AG09319 (cell line): ENCODE measurements at regions not wholly inside any gene's neighbourhood (a gene's known extent, or its start where the extent isn't known, plus 50 kb on each side); places are given as distances from the start of the nearest gene placed in this dataset.

Experiments
- DNase-seq: peaks from one replicate; pipeline ENCODE4 v3.0.0-alpha.2; 2010; ENCODE audit warnings: low read depth; ENCODE audit errors: extremely low read depth
- CTCF ChIP-seq: IDR thresholded peaks from 2 replicates; pipeline ENCODE4 v1.5.1; 2011; ENCODE audit warnings: low read depth, mild to moderate bottlenecking, inconsistent platforms, low read length, moderate library complexity

GRCh38 chrX:42546800-42547199 lies 231.2 kb downstream of the PPP1R2C start:
- no peak for TF ChIP-seq CTCF
- no peak for DNase-seq

DNA sequence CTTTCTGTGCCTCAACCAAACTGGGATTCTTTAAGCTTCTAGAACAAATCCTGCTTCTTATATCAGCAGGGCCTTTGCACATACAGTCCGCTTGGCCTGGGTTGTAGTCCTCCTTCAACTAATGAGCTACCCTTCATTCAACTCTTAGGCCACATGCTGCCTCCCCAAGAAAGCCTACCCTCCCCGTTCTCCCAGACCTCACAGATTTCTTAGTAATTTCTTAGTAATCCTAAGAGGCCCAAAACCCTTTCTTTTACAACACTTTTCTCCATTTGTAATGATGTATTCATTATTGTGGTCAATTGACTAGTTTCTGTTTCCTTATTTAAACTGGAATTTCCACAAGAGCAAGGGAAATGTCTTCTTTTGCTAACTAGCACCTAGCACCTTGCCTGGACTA lies 233.1 kb downstream of the PPP1R2C start:
- no peak for TF ChIP-seq CTCF
- DNase-seq: no peak

- DNase-seq: no peak
- TF ChIP-seq CTCF: no peak
Observed at GRCh38 chrX:42541554-42541953, 236.4 kb downstream of the PPP1R2C start.

DNA sequence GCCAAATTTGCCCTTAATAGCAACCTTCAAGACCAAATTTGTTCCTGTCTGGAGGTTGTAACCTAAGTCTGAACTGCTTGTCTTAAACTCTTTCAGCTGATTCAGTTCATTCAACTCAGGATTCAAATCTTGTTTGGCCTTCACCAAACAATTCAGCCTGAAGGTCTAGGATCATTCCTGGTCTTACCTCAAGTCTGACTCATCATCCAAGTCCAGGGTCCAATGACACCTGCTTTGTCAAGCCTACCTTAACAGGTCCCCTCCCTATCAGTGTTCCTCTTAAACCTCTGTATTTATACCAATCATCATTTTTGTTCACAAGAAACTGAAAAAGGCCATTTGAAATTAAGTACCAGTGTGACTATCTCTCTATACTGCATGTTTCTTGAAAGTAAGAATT lies 237.8 kb downstream of the PPP1R2C start:
- no peak for DNase-seq
- no peak for TF ChIP-seq CTCF

DNA sequence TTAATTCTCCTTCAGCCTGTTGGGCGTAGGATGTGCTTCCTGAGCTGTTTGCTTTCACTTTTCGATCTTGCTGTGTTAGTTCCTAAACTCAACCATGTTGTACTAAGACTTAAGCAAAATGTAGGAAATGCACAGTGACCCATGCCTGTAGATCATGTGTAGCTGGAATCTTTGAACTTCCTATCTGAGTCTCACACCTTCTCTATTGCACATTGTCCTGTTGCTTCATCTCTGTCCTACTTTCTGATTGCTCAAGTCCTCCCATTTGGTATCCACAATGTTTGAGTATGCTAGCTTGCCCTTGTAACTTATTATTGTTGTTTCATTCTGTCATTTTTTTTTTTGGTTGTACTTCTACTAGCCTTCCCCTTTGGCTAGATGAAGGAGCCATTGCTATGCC lies 239.6 kb downstream of the PPP1R2C start:
- no peak for TF ChIP-seq CTCF
- DNase-seq: no peak

- DNase-seq: no peak
- TF ChIP-seq CTCF: no peak
Observed at GRCh38 chrX:42536286-42536685, 241.7 kb downstream of the PPP1R2C start.

DNA sequence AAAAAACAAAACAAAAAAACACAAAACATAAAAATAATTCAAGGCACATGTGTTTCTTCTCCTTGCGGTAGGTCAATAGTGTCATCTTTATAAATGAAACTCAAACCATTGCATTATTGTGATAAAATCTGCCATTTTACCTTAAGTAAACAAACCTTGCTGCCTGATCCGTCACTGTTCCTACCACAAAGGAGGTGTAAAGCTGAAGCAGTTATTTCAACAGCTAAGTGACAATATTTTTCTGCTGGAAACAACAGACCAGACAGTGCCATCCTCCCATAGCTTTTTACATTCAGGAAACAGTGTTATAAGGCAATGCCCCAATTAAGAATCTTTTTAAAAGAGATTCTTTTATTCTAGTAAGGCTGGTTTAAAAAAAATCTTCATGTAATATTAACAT lies 242.7 kb downstream of the PPP1R2C start:
- no peak for DNase-seq
- TF ChIP-seq CTCF: no peak

GRCh38 chrX:42533761-42534160 lies 244.2 kb downstream of the PPP1R2C start:
- DNase-seq: no peak
- TF ChIP-seq CTCF: no peak
